DMS79 (cell line): ENCODE measurements at regions not wholly inside any gene's neighbourhood (a gene's known extent, or its start where the extent isn't known, plus 50 kb on each side); places are given as distances from the start of the nearest gene placed in this dataset.

ENCODE experiments used
- DNase-seq: peaks from one replicate; lab custom pipeline; 2025; lab: John Stamatoyannopoulos, UW

DNA sequence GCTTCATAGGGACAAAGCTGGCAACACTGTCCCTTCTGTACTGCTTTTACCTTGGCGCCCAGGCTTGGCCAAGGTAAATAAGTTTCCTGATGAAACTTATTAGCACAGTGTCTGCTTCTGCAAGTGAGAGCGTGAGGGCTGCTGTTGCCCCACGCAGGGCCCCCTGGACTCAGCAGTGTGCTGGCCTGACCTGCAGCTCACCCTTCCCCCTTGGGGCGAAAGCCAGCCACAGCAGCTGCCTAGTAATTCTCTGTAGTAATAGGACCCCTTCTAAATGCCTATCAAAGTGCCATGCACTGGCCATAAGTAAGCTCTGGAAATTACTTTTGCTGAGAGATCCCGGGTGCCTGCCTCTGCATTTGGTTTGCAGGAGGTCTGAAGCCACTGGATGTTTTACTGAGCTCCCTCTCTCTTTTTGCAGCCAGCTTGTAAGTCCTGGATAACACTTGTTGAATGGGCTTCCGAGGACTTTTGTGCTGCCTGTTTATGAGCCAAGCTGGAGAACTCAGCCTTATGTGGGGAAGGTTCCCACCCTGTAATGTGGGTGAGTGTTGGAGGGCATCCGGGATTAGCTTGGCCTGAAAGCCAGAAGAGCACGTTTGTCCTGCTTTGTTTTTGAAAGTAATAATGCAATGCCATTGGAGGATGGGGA is 293.9 kb downstream of the C7orf25 start:
- no peak for DNase-seq

DNA sequence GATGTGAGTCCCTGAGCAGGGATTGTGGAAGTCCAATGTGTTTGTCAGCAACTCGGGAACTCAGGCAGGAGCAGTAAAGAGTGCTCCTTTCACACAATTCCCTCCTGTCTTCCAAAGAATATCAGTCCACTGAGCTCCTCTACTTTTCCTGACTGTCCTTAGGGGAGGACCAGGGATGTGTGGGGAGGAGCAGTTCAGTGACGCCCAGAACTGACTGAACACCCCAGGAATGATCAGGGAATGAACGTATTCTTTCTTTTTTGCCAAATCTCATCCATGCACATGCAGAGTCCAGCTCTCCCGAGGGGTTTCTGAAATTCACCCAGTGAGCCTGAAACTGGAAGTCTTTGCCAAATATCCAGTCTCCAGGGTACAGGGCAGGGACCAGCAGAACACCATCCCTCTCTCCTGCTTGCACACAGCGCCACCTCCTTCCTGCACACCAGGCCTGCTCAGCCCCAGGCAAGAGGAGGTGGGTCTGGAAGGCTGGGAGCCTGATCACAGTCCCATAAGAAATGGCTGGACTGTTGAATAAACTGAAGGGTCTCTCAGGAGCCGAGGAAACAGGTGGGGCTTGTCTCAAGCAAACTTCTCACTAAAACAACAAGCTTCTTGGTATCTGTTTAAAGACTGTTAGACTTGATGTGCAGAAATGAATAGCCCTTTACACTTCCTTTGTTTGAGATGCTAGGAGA is 294.7 kb downstream of the C7orf25 start:
- DNase-seq: no peak

GRCh38 chr7:42614636-42615035 is 297.2 kb downstream of the C7orf25 start:
- DNase-seq: no peak

GRCh38 chr7:42611961-42612360 is 299.9 kb downstream of the C7orf25 start:
- no peak for DNase-seq

GRCh38 chr7:42611289-42611928 is 300.5 kb downstream of the C7orf25 start:
- no peak for DNase-seq

DNA sequence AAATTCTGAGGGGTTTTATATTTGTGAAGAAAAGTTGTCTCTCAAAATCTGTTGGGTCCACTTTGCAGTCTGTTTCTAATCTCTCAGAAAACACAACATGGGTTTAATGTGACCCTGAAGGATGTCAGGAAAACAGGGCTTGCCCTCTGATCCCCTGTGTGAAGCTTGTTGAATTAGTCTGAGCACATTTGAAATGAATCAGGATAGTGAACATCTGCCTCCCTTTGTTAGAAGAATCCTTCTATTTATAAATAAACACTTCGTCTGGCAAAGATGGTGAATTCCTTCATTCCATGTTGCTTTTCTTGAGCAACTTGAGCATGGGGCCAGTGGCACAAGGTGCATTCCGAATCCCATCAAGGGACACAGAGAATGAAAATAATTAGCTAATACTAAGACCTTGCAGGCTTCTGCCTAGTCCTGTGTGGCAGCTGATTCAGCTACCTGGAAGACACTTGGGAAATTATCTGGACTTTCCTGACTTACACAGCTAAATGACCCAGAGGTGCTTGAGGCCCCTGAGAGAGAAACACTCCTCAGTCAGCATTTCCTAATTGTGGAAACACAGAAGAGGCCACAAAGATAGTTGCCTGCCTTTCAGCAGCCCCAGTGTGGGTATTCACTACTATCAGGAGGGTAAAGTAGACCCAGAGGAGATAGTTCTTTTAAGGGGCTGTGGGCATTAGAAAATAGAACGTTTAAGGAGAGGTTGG is 305.5 kb downstream of the C7orf25 start:
- DNase-seq: no peak

GRCh38 chr7:42605406-42606192 is 306.3 kb downstream of the C7orf25 start:
- DNase-seq: no peak

DNA sequence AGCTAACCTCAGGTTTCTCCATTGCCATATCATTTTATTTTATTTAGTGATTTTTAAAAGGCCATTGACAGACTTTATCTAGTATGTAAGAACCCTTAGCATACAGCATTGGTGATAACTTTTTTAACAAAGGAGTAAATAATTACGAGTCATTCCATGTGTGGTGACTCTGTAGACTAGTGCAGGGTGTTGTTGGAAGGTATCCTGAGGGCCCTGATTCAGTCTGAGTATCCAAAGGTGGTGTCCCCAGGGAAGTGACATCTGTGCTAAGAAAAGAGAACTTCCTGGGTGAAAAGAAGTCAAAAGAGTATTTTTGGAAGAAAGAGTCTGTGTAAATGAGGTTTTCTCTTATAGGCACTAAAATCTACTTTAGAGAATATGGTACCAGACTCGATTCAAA is 308.4 kb downstream of the C7orf25 start:
- no peak for DNase-seq

DNA sequence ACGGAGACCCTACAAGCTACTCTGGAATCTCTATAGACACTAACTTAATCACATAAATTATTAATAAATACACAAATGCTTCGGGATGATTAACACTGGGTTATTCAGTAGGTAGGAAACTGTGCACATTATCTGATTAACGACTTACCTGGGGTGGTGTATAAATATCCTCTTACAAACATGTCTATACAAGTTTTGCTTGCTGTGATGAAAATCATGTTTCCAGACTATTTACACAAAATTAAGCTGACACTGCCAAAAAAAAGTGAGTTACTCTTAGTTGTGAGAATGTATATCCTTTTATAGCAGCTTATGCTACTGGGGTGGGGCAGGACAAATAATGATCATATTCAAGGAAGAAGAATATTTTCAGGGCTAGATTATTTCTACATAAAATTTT is 314.6 kb downstream of the C7orf25 start:
- DNase-seq: no peak

DNA sequence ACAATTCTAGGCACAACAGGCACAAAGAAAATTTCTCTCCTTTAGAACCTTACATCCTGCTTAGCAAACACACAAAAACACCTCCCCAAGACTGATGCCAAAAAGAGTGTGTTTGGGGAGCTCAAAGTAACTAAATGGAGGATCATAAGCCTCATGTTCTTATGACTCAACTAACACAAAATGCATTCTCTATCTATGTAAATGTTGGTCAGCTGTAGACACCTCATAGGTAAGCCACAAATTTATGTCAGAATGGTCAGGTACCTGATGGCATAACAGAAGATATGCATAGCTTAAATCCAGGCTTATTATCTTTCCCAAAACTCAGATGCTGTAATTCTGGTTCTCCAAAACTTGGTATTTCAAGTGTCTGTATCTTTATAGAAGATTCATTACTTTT is 315.1 kb downstream of the C7orf25 start:
- no peak for DNase-seq

DNA sequence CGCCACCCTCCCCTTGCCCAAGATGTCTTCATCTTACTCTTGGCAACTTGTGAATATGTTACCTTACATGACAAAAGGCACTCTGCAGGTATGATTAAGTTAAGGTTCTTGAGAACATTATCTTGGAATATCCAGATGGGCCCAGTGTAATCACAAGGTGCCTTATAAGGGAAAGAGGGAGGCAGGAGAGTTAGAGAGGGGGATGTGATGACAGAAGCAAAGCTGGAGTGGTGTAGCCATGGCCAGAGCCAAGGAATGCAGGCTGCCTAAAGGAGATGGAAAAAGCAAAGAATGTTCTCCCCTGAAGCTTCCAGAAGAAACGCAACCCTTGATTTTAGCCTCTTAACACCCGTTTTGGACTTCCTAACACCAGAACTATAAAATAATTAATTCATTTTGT is 318.0 kb downstream of the C7orf25 start:
- DNase-seq: no peak

GRCh38 chr7:42590771-42591310 is 321.0 kb downstream of the C7orf25 start:
- DNase-seq: no peak

GRCh38 chr7:42588876-42589275 is 323.0 kb downstream of the C7orf25 start:
- no peak for DNase-seq

GRCh38 chr7:42587806-42588205 is 324.1 kb downstream of the C7orf25 start:
- no peak for DNase-seq

DNA sequence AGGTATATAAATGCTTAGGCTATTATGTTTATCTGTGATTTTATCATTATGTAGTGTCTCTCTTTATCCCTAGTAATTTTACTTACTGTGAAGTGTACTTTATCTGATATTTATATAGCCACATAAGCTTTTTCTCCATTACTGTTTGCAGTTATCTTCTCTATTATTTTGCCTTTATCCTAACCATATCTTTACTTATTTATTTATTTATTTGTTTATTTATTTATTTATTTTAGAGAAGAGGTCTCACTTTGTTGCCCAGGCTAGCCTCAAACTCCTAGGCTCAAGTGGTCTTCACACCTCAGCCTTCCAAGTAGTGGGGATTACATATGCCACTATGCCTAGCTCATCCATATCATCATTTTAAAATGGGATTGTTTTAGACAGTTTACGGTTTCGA is 331.8 kb downstream of the C7orf25 start:
- DNase-seq: no peak

GRCh38 chr7:42575171-42575570 is 336.7 kb downstream of the C7orf25 start:
- DNase-seq: no peak

DNA sequence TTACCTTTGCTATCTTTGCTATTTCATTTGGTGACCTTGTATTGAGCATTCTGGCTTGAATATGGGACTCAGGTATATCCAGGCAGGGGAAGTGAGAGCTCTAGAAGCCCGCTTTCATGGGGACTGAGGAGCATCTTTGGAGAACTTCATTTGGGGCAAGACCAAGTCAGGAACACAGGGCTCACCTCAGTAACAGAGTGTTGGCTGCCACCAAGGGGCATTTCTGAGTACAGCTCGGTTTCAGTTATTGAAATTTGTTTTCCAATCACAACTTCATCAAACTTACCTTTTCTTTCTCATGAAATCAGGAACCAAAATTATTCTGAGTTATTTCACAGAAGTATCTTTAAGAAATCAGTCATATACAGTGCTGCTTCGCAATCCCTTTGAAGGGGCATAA is 337.2 kb downstream of the C7orf25 start:
- DNase-seq: no peak

- no peak for DNase-seq
These were observed 337.1 kb upstream of the GLI3 start for GRCh38 chr7:42573881-42574672.

- DNase-seq: no peak
These were observed 335.6 kb upstream of the GLI3 start for GRCh38 chr7:42572561-42572960.

- no peak for DNase-seq
These were observed 335.0 kb upstream of the GLI3 start for GRCh38 chr7:42572056-42572455.

- no peak for DNase-seq
These were observed 333.9 kb upstream of the GLI3 start for GRCh38 chr7:42570944-42571343.
